A673 (cell line): ENCODE measurements at regions not wholly inside any gene's neighbourhood (a gene's known extent, or its start where the extent isn't known, plus 50 kb on each side); places are given as distances from the start of the nearest gene placed in this dataset.

Source experiments
- BruUV-seq: library from RNA; stranded (reverse); fragments of 400-500 nt; replicated peaks from 2 replicates; lab custom pipeline; 2021; lab: Mats Ljungman, UMichigan
- CTCF ChIA-PET: fragments of 300-600 bp; sonication (Branson Sonifier 250); formaldehyde crosslinking; loops from one replicate; lab custom pipeline; 2022; ENCODE audit warnings: antibody characterized with exemption; lab: Charles Lee
- POLR2A ChIA-PET: fragments of 300-600 bp; sonication (Branson Sonifier 250); formaldehyde crosslinking; loops from one replicate; lab custom pipeline; 2022; ENCODE audit warnings: antibody characterized with exemption; ENCODE audit not compliant: low non-redundant PET; lab: Charles Lee
- DNase-seq: peaks from one replicate; pipeline ENCODE4 v3.0.0-alpha.2; 2015; ENCODE audit warnings: low spot score
- H3K27ac ChIP-seq: fragments of 200-600 bp; sonication (generic); 2 replicates; pipeline ENCODE4 v1.5.1; 2016; ENCODE audit warnings: mixed run types, low read depth, mild to moderate bottlenecking, mixed read lengths, antibody characterized with exemption, low read length; ENCODE audit not compliant: poor library complexity, severe bottlenecking
- H3K27me3 ChIP-seq: fragments of 200-600 bp; sonication (generic); replicated peaks from 2 replicates; pipeline ENCODE4 v1.6.1; 2017; ENCODE audit warnings: mixed run types, low read depth, mild to moderate bottlenecking, mixed read lengths, antibody characterized with exemption, low read length; ENCODE audit not compliant: insufficient read depth, poor library complexity
- H3K36me3 ChIP-seq: fragments of 200-600 bp; sonication (generic); 2 replicates; pipeline ENCODE4 v1.6.1; 2016; ENCODE audit warnings: mixed run types, mild to moderate bottlenecking, mixed read lengths, antibody characterized with exemption, low read length; ENCODE audit not compliant: insufficient read depth, poor library complexity, severe bottlenecking
- H3K4me1 ChIP-seq: fragments of 200-600 bp; sonication (generic); 2 replicates; pipeline ENCODE4 v1.6.1; 2017; ENCODE audit warnings: mixed run types, mild to moderate bottlenecking, mixed read lengths, antibody characterized with exemption, low read length; ENCODE audit not compliant: insufficient read depth, poor library complexity, severe bottlenecking
- H3K4me3 ChIP-seq: fragments of 200-600 bp; sonication (generic); 2 replicates; pipeline ENCODE4 v1.5.1; 2016; ENCODE audit warnings: low read depth, mixed run types, mild to moderate bottlenecking, mixed read lengths, low read length; ENCODE audit not compliant: poor library complexity, severe bottlenecking
- H3K9me3 ChIP-seq: fragments of 200-600 bp; sonication (generic); 2 replicates; pipeline ENCODE4 v1.6.1; 2016; ENCODE audit warnings: mixed run types, low read depth, mild to moderate bottlenecking, mixed read lengths, antibody characterized with exemption, low read length; ENCODE audit not compliant: poor library complexity, severe bottlenecking
- CTCF ChIP-seq: fragments of 300-800, 200-600 bp; sonication (generic); conservative IDR thresholded peaks from 2 replicates; pipeline ENCODE4 v1.5.1; 2017; ENCODE audit warnings: low read depth, mild to moderate bottlenecking, antibody characterized with exemption, low read length, moderate library complexity, mixed read lengths
- EZH2 ChIP-seq: fragments of 200-600 bp; sonication (generic); IDR thresholded peaks from 2 replicates; pipeline ENCODE4 v1.6.1; 2017; ENCODE audit warnings: borderline replicate concordance, low read depth, mild to moderate bottlenecking, mixed read lengths, antibody characterized with exemption, low read length; ENCODE audit not compliant: poor library complexity, severe bottlenecking
- intact Hi-C: fragments of 100-400 bp; cut with micrococcal nuclease; formaldehyde crosslinking; loops from one replicate; pipeline ENCODE4 v1.10.0; 2022; ENCODE audit not compliant: unreplicated experiment

DNA sequence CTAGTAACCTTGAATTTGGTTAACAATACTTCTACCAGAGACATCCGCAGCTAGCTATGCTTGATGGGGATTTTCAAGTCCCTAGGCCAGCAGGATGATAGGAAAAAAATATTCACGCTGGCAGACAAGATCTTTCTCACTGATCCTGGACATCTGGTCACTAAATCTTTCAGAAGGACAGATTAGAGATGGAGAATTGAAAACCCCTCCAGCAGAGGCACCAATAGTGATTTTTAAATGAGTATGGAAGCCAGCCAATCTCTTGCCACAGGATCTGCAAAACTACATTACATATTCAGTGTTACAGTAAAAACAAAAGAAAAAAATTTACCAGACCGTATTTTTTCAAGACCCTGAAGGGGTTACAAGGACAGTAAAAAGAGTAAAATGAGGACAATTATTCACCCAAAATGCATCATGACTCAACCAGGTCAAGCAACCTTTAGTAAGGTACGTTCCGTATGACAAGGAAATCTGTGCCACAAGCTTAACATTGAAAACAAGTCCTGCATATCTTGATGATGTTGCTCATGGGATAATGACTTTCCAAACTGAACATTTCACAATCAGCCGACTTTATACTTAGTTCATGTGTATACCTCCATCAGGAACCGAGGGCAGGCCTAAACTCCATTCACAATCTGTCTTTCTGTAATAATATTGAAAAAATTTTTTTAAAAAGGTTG is 239.5 kb downstream of the GXYLT1 start:
- CTCF ChIA-PET, result interaction anchor here (0.6 kb wide), 1 partner anchor 25 kb away, joined by 7 read pairs; no protein-coding TSS in a partner anchor
- H3K9me3 ChIP-seq, result no peaks in the 10 kb centered on the region
- H3K4me1 ChIP-seq, result peaks cover 51% of the 10 kb centered on the region
- no peak overlapping the region for H3K4me3 ChIP-seq
- H3K27ac ChIP-seq, result peak overlapping the region; percentile 26
- no peaks in the 10 kb centered on the region for H3K36me3 ChIP-seq
- DNase-seq, result no peak
- no TSS peak for BruUV-seq
- POLR2A ChIA-PET, result no interaction called here
- H3K27me3 ChIP-seq, result no peaks in the 10 kb centered on the region
- intact Hi-C loops, result no loop called here
- TF ChIP-seq EZH2 (no peak), CTCF (no peak)

GRCh38 chr12:41904041-41904440 is 240.6 kb downstream of the GXYLT1 start:
- Histone ChIP-seq H3K27me3 (no peaks in the 10 kb centered on the region), H3K4me3 (no peak overlapping the region), H3K4me1 (peaks cover 51% of the 10 kb centered on the region), H3K27ac (peak overlapping the region; percentile 17), H3K36me3 (no peaks in the 10 kb centered on the region), H3K9me3 (no peaks in the 10 kb centered on the region)
- ChIA-PET POLR2A (no interaction called here), CTCF (no interaction called here)
- intact Hi-C loops, result no loop called here
- no peak for TF ChIP-seq EZH2
- TF ChIP-seq CTCF, result no peak
- BruUV-seq, result no TSS peak
- DNase-seq, result no peak

GRCh38 chr12:41903014-41903708 is 241.5 kb downstream of the GXYLT1 start:
- TF ChIP-seq EZH2 (no peak), CTCF (no peak)
- no peaks in the 10 kb centered on the region for H3K36me3 ChIP-seq
- ChIA-PET CTCF (no interaction called here), POLR2A (no interaction called here)
- H3K27ac ChIP-seq, result no peak overlapping the region
- peaks cover 44% of the 10 kb centered on the region for H3K4me1 ChIP-seq
- BruUV-seq, result no TSS peak
- H3K4me3 ChIP-seq, result no peak overlapping the region
- peak; percentile 75 for DNase-seq
- intact Hi-C loops, result no loop called here
- no peaks in the 10 kb centered on the region for H3K27me3 ChIP-seq
- H3K9me3 ChIP-seq, result peaks cover under 1% of the 10 kb centered on the region
